Erythroblast (primary cell): ENCODE measurements at regions not wholly inside any gene's neighbourhood (a gene's known extent, or its start where the extent isn't known, plus 50 kb on each side); places are given as distances from the start of the nearest gene placed in this dataset.

ENCODE experiments used
- DNase-seq, 2 experiments: peaks; one replicate each; lab custom pipeline; 2025; lab: John Stamatoyannopoulos, UW
- GATA1 ChIP-seq: IDR thresholded peaks from 2 replicates; pipeline ENCODE4 v1.6.1; 2011; ENCODE audit warnings: low read depth, mild to moderate bottlenecking, control low read depth, low read length, moderate library complexity
- POLR2A ChIP-seq: IDR thresholded peaks from 2 replicates; pipeline ENCODE4 v1.6.1; 2011; ENCODE audit warnings: mild to moderate bottlenecking, low read length

DNA sequence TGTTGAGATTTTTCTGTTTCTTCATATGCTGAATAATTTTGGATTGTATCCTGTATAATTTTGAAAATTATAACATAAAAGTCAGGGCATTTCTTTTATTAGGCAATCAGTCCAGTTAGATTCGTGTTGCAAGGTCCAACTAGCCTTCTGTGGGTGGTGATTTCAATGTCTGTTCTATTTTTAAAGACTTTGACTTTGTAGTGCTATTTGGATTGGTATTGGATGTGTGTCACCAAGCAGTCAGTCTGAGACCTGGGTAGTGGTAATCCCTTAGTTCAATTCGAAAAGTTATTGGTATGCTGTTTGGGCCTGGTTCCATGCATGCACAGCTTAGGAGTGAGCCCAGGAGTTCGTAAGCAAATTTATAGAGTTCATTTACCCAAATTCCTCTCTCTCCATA is 82.2 kb downstream of the EPDR1 start:
- DNase-seq: no peak
- no peak for TF ChIP-seq POLR2A
- TF ChIP-seq GATA1: no peak

DNA sequence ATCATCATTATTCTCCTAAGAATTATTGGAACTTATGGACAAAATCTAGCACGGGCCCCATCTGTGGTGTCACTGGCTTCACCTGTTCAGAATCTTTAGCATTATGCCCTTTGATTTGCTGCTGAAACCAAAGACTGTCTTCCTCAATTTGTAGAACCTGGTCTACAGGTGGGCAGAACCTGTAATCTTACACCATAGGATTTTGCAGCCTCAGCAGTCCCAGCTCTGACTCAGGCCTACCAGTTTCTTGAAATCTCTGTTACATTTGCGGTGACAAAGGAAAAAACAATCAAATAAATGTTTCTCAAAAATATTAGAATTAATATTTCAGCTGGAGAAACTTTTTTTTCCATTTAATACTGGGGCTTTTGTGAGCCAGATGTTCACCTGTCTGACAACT is 86.1 kb downstream of the EPDR1 start:
- DNase-seq: no peak
- TF ChIP-seq POLR2A: no peak
- no peak for TF ChIP-seq GATA1

DNA sequence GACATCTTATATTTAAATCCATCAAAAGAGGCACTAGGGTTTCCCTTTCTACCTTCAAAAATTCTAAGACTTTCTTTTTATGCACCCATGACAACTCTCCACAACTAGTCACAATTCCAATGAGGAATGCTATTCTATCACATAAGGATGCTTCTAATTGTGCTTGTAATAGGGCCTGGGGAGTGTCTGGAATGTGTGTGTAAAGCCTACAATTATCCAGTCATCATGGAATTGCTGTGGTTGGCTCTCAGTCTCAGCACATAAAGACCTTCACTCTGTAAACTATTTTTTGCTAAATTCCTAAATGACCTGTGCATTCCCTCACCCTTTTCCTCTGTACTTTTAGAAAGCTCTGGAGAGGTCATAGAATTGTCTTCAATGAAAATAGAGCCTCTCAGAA is 86.7 kb downstream of the EPDR1 start:
- DNase-seq: no peak
- TF ChIP-seq POLR2A: no peak
- TF ChIP-seq GATA1: no peak

DNA sequence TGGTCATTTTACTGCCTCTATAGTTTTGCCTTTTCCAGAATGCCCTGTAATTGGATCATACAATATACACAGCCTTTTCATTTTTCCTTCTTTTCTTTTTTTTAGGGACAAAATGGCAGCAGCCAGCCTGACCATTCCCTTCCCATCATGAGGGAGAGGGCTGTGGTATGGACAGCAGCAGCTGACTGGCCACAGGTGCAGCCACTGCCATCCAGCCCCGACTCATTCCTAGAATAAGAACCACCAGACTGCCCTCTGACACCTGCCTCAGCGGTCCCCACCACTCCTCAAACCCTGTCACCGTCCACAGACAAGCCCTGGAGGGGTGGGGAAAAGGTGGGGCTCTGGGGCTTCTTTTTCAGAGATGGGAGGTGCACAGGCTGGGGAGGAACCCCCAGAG is 92.8 kb downstream of the EPDR1 start:
- no peak for DNase-seq
- TF ChIP-seq GATA1 (no peak), POLR2A (no peak)

GRCh38 chr7:38016567-38016966 is 96.1 kb downstream of the EPDR1 start:
- TF ChIP-seq GATA1: no peak
- no peak for TF ChIP-seq POLR2A
- DNase-seq: no peak

DNA sequence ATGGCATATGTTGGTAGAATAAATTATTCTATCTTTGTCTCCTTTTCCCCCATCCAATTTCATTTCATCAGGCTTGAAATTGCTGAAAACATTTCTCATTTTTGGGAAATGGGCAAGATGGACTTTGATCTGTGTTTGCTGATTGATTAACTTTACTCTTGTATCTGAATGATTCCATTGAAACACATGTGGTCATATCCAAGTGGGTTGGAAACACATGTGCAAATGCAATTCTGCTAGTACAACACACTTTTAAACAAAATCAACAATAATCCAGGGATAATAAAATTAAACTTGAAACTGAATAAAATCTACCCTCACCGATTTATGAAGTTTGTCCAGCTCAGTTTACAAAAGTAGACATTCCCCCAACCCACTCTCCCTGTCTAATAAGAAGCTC is 96.9 kb downstream of the EPDR1 start:
- TF ChIP-seq GATA1: no peak
- no peak for DNase-seq

DNA sequence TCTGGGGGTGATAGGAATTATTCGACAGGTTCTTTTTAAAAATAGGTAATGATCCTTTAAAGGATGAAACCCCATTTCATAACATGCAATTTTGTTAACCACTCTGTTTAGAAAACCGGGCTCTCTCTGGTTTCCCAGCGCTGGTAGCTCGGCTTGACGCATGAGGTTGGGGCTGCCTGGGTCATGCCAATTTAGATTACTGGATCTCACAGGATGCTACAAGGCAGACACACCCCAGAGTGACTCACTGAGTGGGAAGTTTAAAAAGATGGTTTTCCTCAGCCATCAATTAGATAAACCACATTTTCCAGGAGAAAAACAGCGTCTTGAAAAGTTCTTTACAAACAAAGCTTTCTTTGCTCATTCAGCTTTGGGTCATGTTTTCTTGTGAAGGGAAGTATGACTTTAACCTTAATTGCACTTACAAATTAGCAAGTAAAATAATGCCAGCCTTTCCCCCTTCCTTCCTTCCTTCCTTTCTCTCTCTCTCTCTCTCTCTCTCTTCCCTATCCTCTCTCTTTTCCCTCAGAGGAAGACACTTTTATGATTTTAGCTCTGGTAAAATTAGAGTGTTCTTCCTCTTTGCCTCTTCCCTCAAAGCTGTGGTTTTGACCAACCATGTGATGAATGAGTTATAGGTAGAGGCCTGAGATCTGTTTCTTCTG is 99.8 kb downstream of the EPDR1 start:
- TF ChIP-seq GATA1 (no peak), POLR2A (no peak)
- DNase-seq: no peak

- no peak for TF ChIP-seq GATA1
- no peak for TF ChIP-seq POLR2A
- no peak for DNase-seq
Observed at GRCh38 chr7:38021892-38022291, 101.5 kb downstream of the EPDR1 start.

GRCh38 chr7:38025815-38026214 is 105.4 kb downstream of the EPDR1 start:
- DNase-seq: no peak

GRCh38 chr7:38027884-38028455 is 107.5 kb downstream of the EPDR1 start:
- no peak for DNase-seq
- TF ChIP-seq GATA1 (no peak), POLR2A (no peak)

More at GRCh38 chr7:38025815-38026214, 105.4 kb downstream of the EPDR1 start:
- TF ChIP-seq GATA1 (no peak), POLR2A (no peak)

- TF ChIP-seq GATA1 (no peak), POLR2A (no peak)
- no peak for DNase-seq
Observed at GRCh38 chr7:38034062-38034908, 113.8 kb downstream of the EPDR1 start.

DNA sequence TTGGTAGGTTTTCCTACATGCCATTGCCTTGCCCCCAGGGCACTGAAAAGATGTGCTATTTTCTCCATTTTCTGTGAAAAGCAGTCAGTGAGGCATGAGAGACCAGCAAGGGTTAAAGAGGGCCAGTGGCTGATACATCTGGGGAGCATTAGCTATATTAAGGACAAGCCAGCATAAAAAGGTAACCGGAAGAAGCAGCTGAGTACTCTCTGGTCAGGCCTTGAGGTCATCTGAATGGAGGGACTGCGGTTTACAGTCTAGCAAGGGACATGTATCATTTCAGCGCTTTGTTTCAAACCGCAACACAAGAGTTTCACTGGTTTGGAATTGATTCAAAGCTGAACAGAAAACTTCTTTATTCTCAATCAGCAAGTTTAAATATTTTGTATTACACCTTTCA is 120.4 kb downstream of the EPDR1 start:
- no peak for DNase-seq
- TF ChIP-seq POLR2A (no peak), GATA1 (no peak)

DNA sequence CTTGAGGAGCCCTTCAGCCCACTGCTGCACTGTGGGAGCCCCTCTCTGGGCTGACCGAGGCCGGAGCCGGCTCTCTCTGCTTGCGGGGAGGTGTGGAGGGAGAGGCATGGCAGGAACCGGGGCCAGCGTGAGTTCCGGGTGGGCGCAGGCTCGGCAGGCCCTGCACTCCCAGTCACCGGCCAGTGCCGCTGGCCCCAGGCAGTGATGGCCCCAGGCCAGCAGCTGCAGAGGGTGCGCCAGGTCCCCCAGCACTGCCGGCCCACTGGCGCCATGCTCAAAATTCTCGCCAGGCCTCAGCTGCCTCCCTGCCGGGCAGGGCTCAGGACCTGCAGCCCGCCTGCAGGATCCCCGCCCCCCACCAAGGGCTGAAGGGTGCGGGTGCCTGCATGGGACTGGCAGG is 128.4 kb upstream of the STARD3NL start:
- TF ChIP-seq POLR2A (no peak), GATA1 (no peak)
- no peak for DNase-seq

DNA sequence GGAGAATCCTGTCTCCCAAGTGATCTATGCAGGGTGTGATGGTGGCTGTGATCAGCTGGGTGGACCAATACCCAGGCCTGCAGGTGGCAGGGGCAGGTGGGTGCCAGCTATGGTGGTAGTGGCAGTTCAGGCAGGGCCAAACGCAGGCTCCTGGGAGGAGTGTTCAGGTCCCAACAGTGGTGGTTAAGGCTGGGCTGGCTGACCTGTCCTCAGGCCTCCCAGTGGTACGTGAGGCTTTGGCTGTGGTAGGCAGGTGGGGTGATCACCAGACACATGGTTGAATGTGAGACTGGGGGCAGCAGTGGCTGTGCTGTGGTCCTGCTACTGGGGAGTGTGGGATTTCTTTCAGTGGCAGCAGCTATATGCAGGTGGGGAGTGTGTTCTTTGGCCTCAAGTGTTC is 126.7 kb upstream of the STARD3NL start:
- DNase-seq: no peak
- no peak for TF ChIP-seq POLR2A
- no peak for TF ChIP-seq GATA1
